ENCODE measurements at regions not wholly inside any gene's neighbourhood (a gene's known extent, or its start where the extent isn't known, plus 50 kb on each side); places are given as distances from the start of the nearest gene placed in this dataset.
A peak's percentile ranks its signal among the peaks of the same experiment; 100 is the strongest.

- peaks cover 49% of the 10 kb centered on the region for H3K4me1 Mint-ChIP-seq (ENCODE audit: low read depth)
- H3K36me3 Mint-ChIP-seq (ENCODE audit: low read depth) = peaks cover 10% of the 10 kb centered on the region
- no peaks in the 10 kb centered on the region for H3K27me3 Mint-ChIP-seq (ENCODE audit: low read depth)
- H3K9me3 Mint-ChIP-seq = peaks cover 13% of the 10 kb centered on the region
- no peak for DNase-seq (ENCODE audit: low spot score)
- H3K4me3 Mint-ChIP-seq (ENCODE audit: low read depth) = no peak overlapping the region
- intact Hi-C loops (cut with micrococcal nuclease) = loop anchor here (2.0 to 10.0 kb wide), 2 partner anchors 14 to 64 kb away; no protein-coding TSS in a partner anchor
- no peak overlapping the region for H3K27ac Mint-ChIP-seq
Measured at GRCh38 chr1:93750955-93751354, 69.3 kb upstream of the BCAR3 start.

DNA sequence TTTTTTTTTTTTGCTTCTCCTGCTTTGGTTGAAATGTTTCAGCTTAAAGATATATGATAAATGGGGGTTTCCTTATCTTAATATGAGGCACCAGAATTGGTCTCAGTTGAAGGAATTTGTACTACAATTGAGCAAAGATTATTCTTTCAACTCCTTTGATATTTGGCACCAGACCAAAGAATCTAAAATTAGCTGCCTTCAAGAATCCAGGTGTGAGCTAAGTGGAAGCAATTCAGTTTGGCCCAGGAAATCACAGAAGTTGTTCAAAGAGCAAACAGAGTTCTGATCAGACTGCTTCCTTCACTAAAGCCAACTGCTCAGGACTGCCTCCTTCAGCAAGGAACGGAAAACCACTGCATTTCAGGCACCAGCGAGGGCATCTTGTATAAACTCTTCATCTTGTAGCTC is 68.3 kb upstream of the BCAR3 start:
- Mint-ChIP-seq H3K4me1 (ENCODE audit: low read depth) (peaks cover 53% of the 10 kb centered on the region), H3K4me3 (ENCODE audit: low read depth) (no peak overlapping the region), H3K9me3 (peaks cover 13% of the 10 kb centered on the region), H3K27ac (peak overlapping the region; percentile 25), H3K36me3 (ENCODE audit: low read depth) (peaks cover 10% of the 10 kb centered on the region), H3K27me3 (ENCODE audit: low read depth) (no peaks in the 10 kb centered on the region)
- no peak for DNase-seq (ENCODE audit: low spot score)
- intact Hi-C loops (cut with micrococcal nuclease) = loop anchor here (2.0 to 10.0 kb wide), 2 partner anchors 15 to 65 kb away; no protein-coding TSS in a partner anchor

DNA sequence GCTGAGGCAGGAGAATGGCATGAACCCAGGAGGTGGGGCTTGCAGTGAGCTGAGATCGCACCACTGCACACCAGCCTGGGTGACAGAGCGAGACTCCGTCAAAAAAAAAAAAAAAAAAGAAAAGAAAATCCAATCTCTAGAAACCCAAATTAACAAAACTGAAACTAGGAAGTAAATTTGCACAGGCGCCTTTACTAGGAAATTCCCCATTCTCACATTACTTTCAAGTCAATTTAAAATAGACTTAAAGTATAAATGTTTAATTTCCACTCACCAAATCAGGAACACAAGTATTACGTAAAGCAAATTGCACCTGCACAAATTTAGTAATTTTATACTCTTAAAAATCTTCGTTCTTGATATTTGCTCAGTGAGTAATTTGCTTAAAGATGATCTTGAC is 67.8 kb upstream of the BCAR3 start:
- Mint-ChIP-seq H3K27ac (no peak overlapping the region), H3K9me3 (peaks cover 13% of the 10 kb centered on the region), H3K36me3 (ENCODE audit: low read depth) (peaks cover 10% of the 10 kb centered on the region), H3K4me1 (ENCODE audit: low read depth) (peaks cover 56% of the 10 kb centered on the region), H3K4me3 (ENCODE audit: low read depth) (no peak overlapping the region), H3K27me3 (ENCODE audit: low read depth) (no peaks in the 10 kb centered on the region)
- DNase-seq (ENCODE audit: low spot score) = no peak
- intact Hi-C loops (cut with micrococcal nuclease) = no loop called here

GRCh38 chr1:93746021-93746812 is 64.6 kb upstream of the BCAR3 start:
- no peak for DNase-seq (ENCODE audit: low spot score)
- Mint-ChIP-seq H3K27me3 (ENCODE audit: low read depth) (no peaks in the 10 kb centered on the region), H3K4me3 (ENCODE audit: low read depth) (no peak overlapping the region), H3K36me3 (ENCODE audit: low read depth) (peaks cover 10% of the 10 kb centered on the region), H3K9me3 (peaks cover 13% of the 10 kb centered on the region), H3K27ac (no peak overlapping the region), H3K4me1 (ENCODE audit: low read depth) (peaks cover 28% of the 10 kb centered on the region)
- intact Hi-C loops (cut with micrococcal nuclease) = no loop called here

GRCh38 chr1:93744299-93744988 is 62.8 kb upstream of the BCAR3 start:
- H3K9me3 Mint-ChIP-seq = peaks cover 13% of the 10 kb centered on the region
- no peak for DNase-seq (ENCODE audit: low spot score)
- intact Hi-C loops (cut with micrococcal nuclease) = loop anchor here (2.0 kb wide), 1 partner anchor 36 kb away; no protein-coding TSS in a partner anchor
- no peak overlapping the region for H3K27ac Mint-ChIP-seq
- no peaks in the 10 kb centered on the region for H3K27me3 Mint-ChIP-seq (ENCODE audit: low read depth)
- H3K36me3 Mint-ChIP-seq (ENCODE audit: low read depth) = peaks cover 10% of the 10 kb centered on the region
- H3K4me3 Mint-ChIP-seq (ENCODE audit: low read depth) = no peak overlapping the region
- H3K4me1 Mint-ChIP-seq (ENCODE audit: low read depth) = peaks cover 15% of the 10 kb centered on the region

DNA sequence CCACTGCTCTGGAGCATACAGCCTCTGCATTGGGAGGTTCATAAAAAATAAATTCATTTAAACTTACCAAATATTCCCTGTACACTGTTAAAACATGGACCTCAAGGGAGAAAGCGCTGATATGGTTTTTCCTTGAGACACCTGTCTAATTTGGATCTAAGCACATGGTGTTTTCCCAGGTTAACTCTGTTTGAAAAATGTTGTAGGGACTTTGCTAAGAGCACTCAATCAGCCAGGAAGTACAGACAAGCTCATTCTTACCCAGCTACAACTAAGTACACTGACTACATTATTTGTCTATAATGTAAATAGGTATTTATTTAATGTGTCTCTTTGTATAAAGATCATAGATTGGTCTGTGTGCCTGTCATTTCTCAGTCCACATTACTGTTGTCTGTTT is 61.8 kb upstream of the BCAR3 start:
- peaks cover 13% of the 10 kb centered on the region for H3K9me3 Mint-ChIP-seq
- intact Hi-C loops (cut with micrococcal nuclease) = no loop called here
- no peak overlapping the region for H3K4me3 Mint-ChIP-seq (ENCODE audit: low read depth)
- H3K27me3 Mint-ChIP-seq (ENCODE audit: low read depth) = no peaks in the 10 kb centered on the region
- no peak for DNase-seq (ENCODE audit: low spot score)
- H3K4me1 Mint-ChIP-seq (ENCODE audit: low read depth) = peaks cover 15% of the 10 kb centered on the region
- no peak overlapping the region for H3K27ac Mint-ChIP-seq
- H3K36me3 Mint-ChIP-seq (ENCODE audit: low read depth) = peaks cover 10% of the 10 kb centered on the region

DNA sequence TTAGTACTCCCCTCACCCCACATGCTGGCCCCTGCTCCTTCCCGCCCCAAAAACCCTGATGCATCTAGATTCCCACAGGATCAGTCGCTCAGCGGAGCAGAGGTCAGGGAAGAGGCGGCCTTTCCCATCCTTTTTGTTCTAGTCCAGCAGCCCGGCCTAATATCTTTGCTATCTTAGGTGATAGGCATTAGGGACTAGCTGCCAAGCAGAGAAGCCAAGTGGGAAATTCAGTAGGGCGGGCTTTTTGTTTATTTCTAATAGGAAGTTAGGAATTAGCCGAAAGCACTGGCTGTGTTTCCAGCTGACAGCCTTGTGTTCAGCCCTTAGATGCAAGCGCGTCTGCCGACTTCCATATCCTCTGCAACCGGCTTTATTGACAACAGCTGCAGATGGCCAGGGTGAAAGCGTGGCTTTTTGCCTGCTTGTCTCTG is 59.0 kb upstream of the BCAR3 start:
- intact Hi-C loops (cut with micrococcal nuclease) = no loop called here
- peaks cover 3% of the 10 kb centered on the region for H3K27me3 Mint-ChIP-seq (ENCODE audit: low read depth)

DNA sequence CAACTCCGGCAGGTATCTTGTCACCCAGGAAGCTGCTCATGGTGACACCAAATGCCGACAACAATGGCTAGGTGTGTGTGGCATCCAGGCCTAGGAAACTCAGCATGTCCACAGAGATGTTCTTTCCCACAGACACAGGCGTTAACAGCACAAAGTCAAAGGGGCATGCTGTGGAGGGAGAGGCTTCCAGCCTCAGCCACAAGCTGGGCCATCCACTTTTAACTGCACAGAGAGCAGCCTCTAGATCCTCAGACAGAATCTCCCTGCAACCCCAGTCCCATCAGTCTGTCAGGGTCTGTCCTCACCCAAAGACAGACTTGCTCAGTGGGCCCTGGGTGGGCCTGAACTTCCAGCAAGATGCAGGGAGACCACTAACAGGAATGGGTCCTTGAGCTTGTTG is 58.5 kb upstream of the BCAR3 start:
- no peak for DNase-seq (ENCODE audit: low spot score)
- Mint-ChIP-seq H3K4me3 (ENCODE audit: low read depth) (no peak overlapping the region), H3K9me3 (no peaks in the 10 kb centered on the region), H3K27ac (no peak overlapping the region), H3K27me3 (ENCODE audit: low read depth) (peaks cover 3% of the 10 kb centered on the region), H3K36me3 (ENCODE audit: low read depth) (no peaks in the 10 kb centered on the region), H3K4me1 (ENCODE audit: low read depth) (peaks cover 9% of the 10 kb centered on the region)
- intact Hi-C loops (cut with micrococcal nuclease) = no loop called here

More for the DNA sequence above, 59.0 kb upstream of the BCAR3 start:
- H3K4me3 Mint-ChIP-seq (ENCODE audit: low read depth) = no peak overlapping the region
- H3K36me3 Mint-ChIP-seq (ENCODE audit: low read depth) = no peaks in the 10 kb centered on the region
- peaks cover 12% of the 10 kb centered on the region for H3K4me1 Mint-ChIP-seq (ENCODE audit: low read depth)
- no peaks in the 10 kb centered on the region for H3K9me3 Mint-ChIP-seq
- no peak overlapping the region for H3K27ac Mint-ChIP-seq
- no peak for DNase-seq (ENCODE audit: low spot score)

- no peaks in the 10 kb centered on the region for H3K36me3 Mint-ChIP-seq (ENCODE audit: low read depth)
- no peak overlapping the region for H3K27ac Mint-ChIP-seq
- H3K4me3 Mint-ChIP-seq (ENCODE audit: low read depth) = no peak overlapping the region
- no peaks in the 10 kb centered on the region for H3K9me3 Mint-ChIP-seq
- intact Hi-C loops (cut with micrococcal nuclease) = no loop called here
- H3K4me1 Mint-ChIP-seq (ENCODE audit: low read depth) = peaks cover 2% of the 10 kb centered on the region
- peaks cover 3% of the 10 kb centered on the region for H3K27me3 Mint-ChIP-seq (ENCODE audit: low read depth)
- DNase-seq (ENCODE audit: low spot score) = no peak
Measured at GRCh38 chr1:93739472-93739871, 57.8 kb upstream of the BCAR3 start.

- H3K27ac Mint-ChIP-seq = no peak overlapping the region
- H3K4me1 Mint-ChIP-seq (ENCODE audit: low read depth) = no peaks in the 10 kb centered on the region
- H3K4me3 Mint-ChIP-seq (ENCODE audit: low read depth) = no peak overlapping the region
- intact Hi-C loops (cut with micrococcal nuclease) = no loop called here
- H3K27me3 Mint-ChIP-seq (ENCODE audit: low read depth) = peaks cover 3% of the 10 kb centered on the region
- DNase-seq (ENCODE audit: low spot score) = no peak
- H3K36me3 Mint-ChIP-seq (ENCODE audit: low read depth) = no peaks in the 10 kb centered on the region
- no peaks in the 10 kb centered on the region for H3K9me3 Mint-ChIP-seq
Measured at GRCh38 chr1:93738926-93739325, 57.3 kb upstream of the BCAR3 start.

GRCh38 chr1:93738075-93738622 is 56.5 kb upstream of the BCAR3 start:
- Mint-ChIP-seq H3K4me3 (ENCODE audit: low read depth) (no peak overlapping the region), H3K27me3 (ENCODE audit: low read depth) (peaks cover 3% of the 10 kb centered on the region), H3K4me1 (ENCODE audit: low read depth) (no peaks in the 10 kb centered on the region), H3K9me3 (no peaks in the 10 kb centered on the region), H3K27ac (no peak overlapping the region), H3K36me3 (ENCODE audit: low read depth) (no peaks in the 10 kb centered on the region)
- intact Hi-C loops (cut with micrococcal nuclease) = no loop called here
- DNase-seq (ENCODE audit: low spot score) = no peak

- Mint-ChIP-seq H3K36me3 (ENCODE audit: low read depth) (no peaks in the 10 kb centered on the region), H3K4me1 (ENCODE audit: low read depth) (peaks cover 2% of the 10 kb centered on the region), H3K27me3 (ENCODE audit: low read depth) (peaks cover 3% of the 10 kb centered on the region), H3K27ac (no peak overlapping the region), H3K4me3 (ENCODE audit: low read depth) (no peak overlapping the region), H3K9me3 (no peaks in the 10 kb centered on the region)
- intact Hi-C loops (cut with micrococcal nuclease) = no loop called here
- DNase-seq (ENCODE audit: low spot score) = no peak
Measured at GRCh38 chr1:93735722-93736121, 54.1 kb upstream of the BCAR3 start.

- peaks cover 3% of the 10 kb centered on the region for H3K27me3 Mint-ChIP-seq (ENCODE audit: low read depth)
- no peak overlapping the region for H3K4me3 Mint-ChIP-seq (ENCODE audit: low read depth)
- intact Hi-C loops (cut with micrococcal nuclease) = no loop called here
- H3K4me1 Mint-ChIP-seq (ENCODE audit: low read depth) = peaks cover 2% of the 10 kb centered on the region
- DNase-seq (ENCODE audit: low spot score) = no peak
- no peaks in the 10 kb centered on the region for H3K9me3 Mint-ChIP-seq
- no peak overlapping the region for H3K27ac Mint-ChIP-seq
- no peaks in the 10 kb centered on the region for H3K36me3 Mint-ChIP-seq (ENCODE audit: low read depth)
Measured at GRCh38 chr1:93734999-93735398, 53.4 kb upstream of the BCAR3 start.
